Retinal pigment epithelial cell (primary cell): ENCODE measurements at regions not wholly inside any gene's neighbourhood (a gene's known extent, or its start where the extent isn't known, plus 50 kb on each side); places are given as distances from the start of the nearest gene placed in this dataset.
A peak's percentile ranks its signal among the peaks of the same experiment; 100 is the strongest.

Experiments
- DNase-seq: peaks from one replicate; pipeline ENCODE4 v3.0.0-alpha.2; 2010; ENCODE audit warnings: low read depth
- H3K4me3 ChIP-seq: 2 replicates; pipeline ENCODE4 v1.5.1; 2011; ENCODE audit warnings: mild to moderate bottlenecking, low read length, control low read depth, moderate library complexity
- CTCF ChIP-seq: conservative IDR thresholded peaks from 2 replicates; pipeline ENCODE4 v1.5.1; 2011; ENCODE audit warnings: low read depth, low read length, control low read depth, inconsistent platforms

- peak; percentile 28 for TF ChIP-seq CTCF
- no peak for DNase-seq
- peak overlapping the region; percentile 96 for H3K4me3 ChIP-seq
Observed at GRCh38 chr17:81345228-81346089, 49.8 kb upstream of the BAHCC1 start.
